ENCODE measurements at regions not wholly inside any gene's neighbourhood (a gene's known extent, or its start where the extent isn't known, plus 50 kb on each side); places are given as distances from the start of the nearest gene placed in this dataset.

- no peaks in the 10 kb centered on the region for H3K27me3 ChIP-seq
- no peaks in the 10 kb centered on the region for H3K9me3 ChIP-seq
- no peaks in the 10 kb centered on the region for H3K36me3 ChIP-seq
- no peaks in the 10 kb centered on the region for H3K4me1 ChIP-seq
- no peak for DNase-seq
- no peak overlapping the region for H3K4me3 ChIP-seq (replicated peaks in 1 of 3)
- intact Hi-C loops (cut with DNase I): no loop called here
- no peak overlapping the region for H3K27ac ChIP-seq
- no peak for TF ChIP-seq CTCF (IDR thresholded peaks at IDR 0.05)
Measured at GRCh38 chrX:44432641-44433040, 89.2 kb upstream of the EFHC2 start.

- no peak for TF ChIP-seq CTCF (IDR thresholded peaks at IDR 0.05)
- TF ChIP-seq POLR2A (IDR thresholded peaks at IDR 0.05): no peak
- no peak overlapping the region for H3K4me3 ChIP-seq (replicated peaks in 1 of 3)
- H3K27me3 ChIP-seq: no peaks in the 10 kb centered on the region
- H3K27ac ChIP-seq: no peak overlapping the region
- H3K4me1 ChIP-seq: no peaks in the 10 kb centered on the region
- DNase-seq: no peak
- no peaks in the 10 kb centered on the region for H3K36me3 ChIP-seq
- H3K9me3 ChIP-seq: no peaks in the 10 kb centered on the region
- intact Hi-C loops (cut with DNase I): no loop called here
Measured at GRCh38 chrX:44431194-44431593, 87.7 kb upstream of the EFHC2 start.

DNA sequence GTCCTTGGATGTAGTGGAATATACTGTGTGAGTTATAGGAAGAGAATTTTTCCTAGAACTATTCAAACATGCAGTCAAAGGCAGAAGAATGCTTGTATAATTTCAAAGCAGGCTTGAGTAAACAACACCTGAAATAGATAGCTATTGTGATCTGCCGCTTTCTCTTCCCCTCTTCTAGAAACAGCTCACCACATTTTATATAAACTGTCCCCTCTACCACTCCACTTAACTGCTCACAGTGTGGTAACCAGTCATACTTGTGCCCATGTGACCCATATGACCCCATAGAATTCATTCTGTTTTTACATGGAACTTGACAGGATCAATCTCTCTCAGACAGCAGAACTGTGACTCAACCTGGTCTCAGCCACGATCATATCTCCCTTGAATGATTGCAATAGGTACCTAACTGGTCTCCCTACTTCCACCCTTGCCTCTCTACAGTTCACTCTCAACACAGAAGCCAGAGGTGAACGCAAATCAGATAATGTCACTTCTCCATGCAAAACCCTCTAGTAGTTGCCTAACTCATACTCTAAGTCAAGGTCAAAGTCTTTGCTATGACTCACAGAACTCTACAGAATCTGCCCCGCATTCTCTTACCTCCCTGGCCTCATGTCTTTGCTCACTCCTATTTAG, 85.6 kb upstream of the EFHC2 start:
- H3K36me3 ChIP-seq: no peaks in the 10 kb centered on the region
- 69 to 70% methylated on average over 4 of the region's 4 CpGs for WGBS, 2 donors
- no peak overlapping the region for H3K27ac ChIP-seq
- no peaks in the 10 kb centered on the region for H3K4me1 ChIP-seq
- no peaks in the 10 kb centered on the region for H3K9me3 ChIP-seq
- no peak overlapping the region for H3K4me3 ChIP-seq (replicated peaks in 1 of 3)
- TF ChIP-seq POLR2A (IDR thresholded peaks at IDR 0.05) (no peak), CTCF (IDR thresholded peaks at IDR 0.05) (no peak)
- intact Hi-C loops (cut with DNase I): no loop called here
- no peak for DNase-seq
- H3K27me3 ChIP-seq: no peaks in the 10 kb centered on the region

DNA sequence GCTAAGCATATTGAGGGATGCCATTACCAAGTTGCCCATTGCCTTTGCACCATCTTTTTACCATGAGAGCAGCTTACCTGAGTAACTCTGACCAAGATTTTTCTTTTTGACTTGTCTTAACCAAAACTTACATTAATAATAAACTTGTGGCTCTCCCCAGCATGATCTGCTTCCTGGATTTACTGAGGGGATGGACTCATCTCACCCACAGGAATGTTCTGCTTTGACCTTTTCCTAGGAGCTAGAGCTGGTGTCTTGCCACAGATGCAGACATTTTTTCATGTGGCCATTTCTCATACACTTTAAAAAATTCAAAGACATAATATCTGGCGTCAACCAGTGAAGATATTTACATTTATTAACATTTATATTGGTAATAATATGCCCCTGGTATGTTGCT, 79.2 kb upstream of the EFHC2 start:
- Histone ChIP-seq H3K9me3 (no peaks in the 10 kb centered on the region), H3K4me3 (replicated peaks in 1 of 3) (no peak overlapping the region), H3K27ac (no peak overlapping the region), H3K27me3 (no peaks in the 10 kb centered on the region), H3K4me1 (no peaks in the 10 kb centered on the region), H3K36me3 (no peaks in the 10 kb centered on the region)
- intact Hi-C loops (cut with DNase I): no loop called here
- DNase-seq: no peak
- no peak for TF ChIP-seq POLR2A (IDR thresholded peaks at IDR 0.05)
- TF ChIP-seq CTCF (IDR thresholded peaks at IDR 0.05): no peak
- 78 to 100% methylated on average over 1 of the region's 1 CpG for WGBS, 2 donors

DNA sequence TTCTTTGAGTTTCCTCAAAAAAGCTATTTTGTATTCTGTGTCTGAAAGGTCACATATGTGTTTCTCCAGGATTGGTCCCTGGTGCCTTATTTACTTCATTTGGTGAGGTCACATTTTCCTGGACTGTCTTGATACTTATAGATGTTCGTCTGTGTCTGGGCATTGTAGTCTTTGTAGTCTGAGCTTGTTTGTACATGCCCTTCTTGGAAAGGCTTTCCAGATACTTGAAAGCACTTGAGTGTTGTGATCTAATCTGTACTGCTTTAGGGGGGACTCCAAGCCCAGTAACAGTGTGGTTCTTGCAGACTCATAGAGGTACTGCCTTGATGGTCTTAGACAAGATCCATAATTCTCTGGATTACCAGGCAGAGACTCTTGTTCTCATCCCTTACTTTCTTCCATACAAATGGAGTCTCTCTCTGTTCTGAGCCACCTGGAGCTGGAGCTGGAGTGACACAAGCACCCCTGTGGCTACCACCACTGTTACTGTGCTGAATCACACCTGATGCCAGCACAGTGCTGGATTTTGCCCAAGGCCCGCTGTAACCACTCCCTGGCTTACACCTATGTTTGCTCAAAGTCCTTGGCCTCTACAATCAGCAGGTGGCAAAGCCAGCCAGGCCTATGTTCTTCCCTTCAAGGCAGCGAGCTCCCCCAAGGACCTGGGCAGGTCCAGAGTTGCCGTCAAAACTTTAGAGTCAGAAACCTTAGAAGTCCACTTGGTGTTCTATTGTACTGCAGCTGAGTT, 72.3 kb upstream of the EFHC2 start:
- 42 to 50% methylated on average over 1 to 4 of the region's 4 CpGs for WGBS, 2 donors
- intact Hi-C loops (cut with DNase I): no loop called here
- Histone ChIP-seq H3K27ac (no peak overlapping the region), H3K27me3 (no peaks in the 10 kb centered on the region), H3K4me1 (no peaks in the 10 kb centered on the region), H3K9me3 (no peaks in the 10 kb centered on the region), H3K4me3 (replicated peaks in 1 of 3) (no peak overlapping the region), H3K36me3 (no peaks in the 10 kb centered on the region)
- TF ChIP-seq CTCF (IDR thresholded peaks at IDR 0.05) (no peak), POLR2A (IDR thresholded peaks at IDR 0.05) (no peak)
- peak; percentile 12 to 16 for DNase-seq
